HG03139 (cell line): ENCODE measurements at regions not wholly inside any gene's neighbourhood (a gene's known extent, or its start where the extent isn't known, plus 50 kb on each side); places are given as distances from the start of the nearest gene placed in this dataset.

Experiments used
- ATAC-seq: cut with Tn5 transposase; IDR thresholded peaks from one replicate; pipeline ENCODE4 v1.9.1; 2021; ENCODE audit not compliant: unreplicated experiment

DNA sequence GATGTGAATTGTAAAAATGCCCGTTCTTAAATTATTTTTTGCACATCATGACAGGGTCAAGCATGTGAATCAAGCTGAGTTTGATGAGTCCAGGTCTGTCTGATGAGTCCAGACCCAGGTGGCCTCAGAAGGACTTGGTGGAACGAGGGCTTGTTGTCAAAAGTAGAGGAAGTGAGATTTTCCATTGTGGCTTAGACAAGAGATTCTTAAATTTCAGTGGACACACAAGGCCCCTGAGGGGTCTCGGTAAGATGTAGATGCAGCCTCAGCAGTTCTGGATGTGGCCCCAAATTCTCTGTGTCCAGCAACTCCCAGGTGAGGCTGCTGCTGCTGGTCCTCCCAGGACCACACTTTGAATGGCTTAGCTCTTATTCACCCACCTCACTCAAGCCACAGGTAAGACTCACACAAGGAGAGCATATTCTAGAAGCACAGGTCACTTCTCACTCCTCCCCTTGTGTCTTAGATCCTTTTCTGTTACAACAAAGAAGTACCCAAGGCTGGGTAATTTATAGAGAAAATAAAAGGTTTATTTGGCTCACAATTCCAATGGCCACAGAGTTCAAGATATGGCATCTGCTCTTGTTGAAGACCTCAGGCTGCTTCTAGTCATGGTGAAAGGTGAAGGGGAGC lies 98.8 kb downstream of the GGTLC2 start:
- ATAC-seq: no peak

- ATAC-seq: no peak
Measured at GRCh38 chr22:22744412-22745224, 100.2 kb downstream of the GGTLC2 start.

- no peak for ATAC-seq
Measured at GRCh38 chr22:22745225-22746060, 101.0 kb downstream of the GGTLC2 start.

DNA sequence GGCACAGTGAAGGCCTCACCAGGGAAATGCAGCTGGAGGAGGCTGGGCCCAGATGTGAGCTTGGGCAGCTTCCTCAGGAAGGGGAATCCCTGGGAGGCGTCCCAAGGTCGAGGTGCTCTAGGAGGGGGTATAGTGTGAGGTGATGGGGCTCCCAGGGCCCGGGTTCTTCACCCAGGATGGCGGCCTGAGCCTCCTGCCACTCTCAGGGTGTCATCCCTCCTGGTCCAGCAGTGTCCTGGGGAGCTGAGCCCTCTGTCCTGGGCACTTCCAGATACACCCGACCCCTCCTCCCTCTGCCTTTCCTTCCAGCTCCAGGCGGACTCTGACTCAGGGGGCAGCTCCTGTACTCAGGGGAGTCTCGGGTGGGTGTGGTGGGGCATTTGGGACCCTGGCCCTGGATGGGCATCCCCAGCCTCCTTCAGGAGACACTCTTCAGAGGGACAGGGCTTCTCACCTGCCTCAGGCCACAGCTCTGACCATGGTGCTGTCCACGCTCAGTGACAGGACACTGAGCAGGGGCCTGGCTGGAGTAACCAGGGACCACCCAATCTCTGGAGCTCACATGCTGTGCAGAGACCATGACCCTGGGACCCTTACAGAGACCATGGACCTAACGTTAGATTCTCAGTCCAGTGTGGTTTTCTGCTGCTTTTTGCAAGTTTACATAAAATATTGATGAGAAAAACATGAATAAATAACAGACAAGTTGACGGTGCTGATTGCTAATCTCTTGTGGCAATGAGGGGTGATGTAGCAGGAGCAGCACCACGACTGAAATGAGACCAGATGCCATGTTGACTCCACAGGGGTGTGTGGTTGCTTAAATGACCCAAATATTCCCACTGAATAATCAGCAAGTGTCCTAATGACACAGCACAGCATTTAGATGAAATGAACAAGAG lies 101.9 kb downstream of the GGTLC2 start:
- ATAC-seq: no peak

DNA sequence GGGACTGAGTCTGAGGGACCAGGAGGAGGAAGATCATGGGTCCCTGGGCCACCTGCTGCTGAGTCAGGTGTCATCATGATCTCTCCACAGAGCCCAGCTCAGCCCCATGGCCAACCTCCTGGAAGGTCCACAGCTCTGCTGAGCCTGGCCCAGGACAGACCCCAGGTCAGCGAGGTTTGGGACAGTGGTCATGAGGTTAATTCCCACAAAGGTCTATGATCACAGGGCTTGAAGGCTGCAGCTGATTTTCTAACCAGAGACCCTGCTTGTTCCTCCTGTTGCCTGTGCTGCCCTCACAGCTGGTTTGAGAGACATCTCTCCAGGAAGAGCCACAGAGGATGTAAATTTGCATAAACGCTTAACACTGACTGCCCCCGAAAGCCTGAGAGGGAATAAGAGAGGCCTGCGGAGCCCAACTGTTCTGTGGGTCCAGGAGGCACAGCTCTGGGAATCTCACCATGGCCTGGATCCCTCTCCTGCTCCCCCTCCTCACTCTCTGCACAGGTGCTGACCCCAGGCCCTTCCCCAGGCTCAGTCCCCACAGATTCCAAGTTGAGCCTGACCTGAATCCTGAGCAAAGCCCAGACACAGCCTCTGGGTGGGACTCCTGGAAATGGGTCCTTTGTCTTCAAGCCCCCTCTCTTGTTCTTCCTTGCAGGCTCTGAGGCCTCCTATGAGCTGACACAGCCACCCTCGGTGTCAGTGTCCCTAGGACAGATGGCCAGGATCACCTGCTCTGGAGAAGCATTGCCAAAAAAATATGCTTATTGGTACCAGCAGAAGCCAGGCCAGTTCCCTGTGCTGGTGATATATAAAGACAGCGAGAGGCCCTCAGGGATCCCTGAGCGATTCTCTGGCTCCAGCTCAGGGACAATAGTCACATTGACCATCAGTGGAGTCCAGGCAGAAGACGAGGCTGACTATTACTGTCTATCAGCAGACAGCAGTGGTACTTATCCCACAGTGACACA lies 102.8 kb downstream of the GGTLC2 start:
- ATAC-seq: no peak

GRCh38 chr22:22748297-22748743 lies 103.9 kb downstream of the GGTLC2 start:
- no peak for ATAC-seq

- ATAC-seq: no peak
Measured at GRCh38 chr22:22748756-22749155, 104.3 kb downstream of the GGTLC2 start.

DNA sequence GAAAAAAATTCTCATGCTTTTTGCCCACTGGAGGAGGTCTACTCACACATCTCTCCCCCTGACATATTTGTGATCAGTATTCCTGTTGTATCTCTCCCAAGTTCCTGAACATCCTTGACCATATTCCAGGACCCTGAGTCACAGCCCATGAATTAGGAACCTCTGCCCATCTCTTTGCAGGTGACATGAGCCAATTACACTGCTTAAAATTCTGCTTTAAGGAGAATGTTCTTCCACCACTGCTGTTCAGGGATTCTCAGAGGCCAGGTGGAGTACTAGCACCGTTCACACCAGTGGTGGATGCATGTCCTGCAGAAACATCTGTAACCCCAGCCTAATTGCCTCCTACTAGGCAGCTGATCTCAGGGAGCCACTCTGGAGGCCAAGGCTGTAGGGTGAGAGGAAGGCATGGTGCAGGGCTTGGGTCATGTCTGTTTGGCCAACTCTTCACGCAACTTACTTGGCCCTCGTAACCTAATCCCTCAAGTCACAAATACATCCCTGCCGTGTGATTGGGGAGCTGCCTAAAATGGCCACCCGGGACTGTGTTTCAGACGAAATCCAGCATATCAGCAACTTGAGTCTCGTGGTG lies 104.8 kb downstream of the GGTLC2 start:
- ATAC-seq: no peak

DNA sequence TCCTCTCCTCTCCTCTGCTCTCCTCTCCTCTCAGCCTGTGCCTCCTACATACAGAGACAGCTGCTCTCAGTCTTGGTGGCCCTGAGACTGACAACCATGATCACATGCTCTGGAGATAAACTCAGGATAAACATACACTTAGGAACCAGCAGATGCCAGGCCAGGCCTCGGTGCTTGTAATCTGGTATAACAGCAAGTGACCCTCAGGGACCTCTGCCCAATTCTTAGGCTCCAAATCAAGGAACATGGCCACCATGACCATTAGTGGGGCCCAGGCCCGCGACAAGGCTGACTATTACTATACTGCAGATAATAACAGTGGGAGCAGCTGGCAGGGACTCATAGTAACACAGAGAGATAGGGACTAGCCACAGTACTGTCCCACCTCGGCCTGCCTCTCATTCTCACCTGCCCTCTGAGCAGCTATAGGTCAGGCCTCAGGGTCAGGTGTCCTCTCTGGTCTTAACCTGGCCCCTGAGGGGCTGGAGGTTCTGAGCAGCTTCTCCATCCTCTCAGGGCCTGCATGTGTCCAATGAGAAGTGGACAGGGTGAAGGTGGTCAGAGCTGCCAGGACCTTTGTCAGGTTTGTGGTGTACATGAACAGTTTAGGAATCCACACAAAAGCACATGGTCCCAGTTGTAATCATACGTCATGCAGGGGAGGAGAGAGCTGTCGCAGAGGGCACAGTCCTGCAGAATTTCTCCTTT lies 106.1 kb downstream of the GGTLC2 start:
- ATAC-seq: no peak

DNA sequence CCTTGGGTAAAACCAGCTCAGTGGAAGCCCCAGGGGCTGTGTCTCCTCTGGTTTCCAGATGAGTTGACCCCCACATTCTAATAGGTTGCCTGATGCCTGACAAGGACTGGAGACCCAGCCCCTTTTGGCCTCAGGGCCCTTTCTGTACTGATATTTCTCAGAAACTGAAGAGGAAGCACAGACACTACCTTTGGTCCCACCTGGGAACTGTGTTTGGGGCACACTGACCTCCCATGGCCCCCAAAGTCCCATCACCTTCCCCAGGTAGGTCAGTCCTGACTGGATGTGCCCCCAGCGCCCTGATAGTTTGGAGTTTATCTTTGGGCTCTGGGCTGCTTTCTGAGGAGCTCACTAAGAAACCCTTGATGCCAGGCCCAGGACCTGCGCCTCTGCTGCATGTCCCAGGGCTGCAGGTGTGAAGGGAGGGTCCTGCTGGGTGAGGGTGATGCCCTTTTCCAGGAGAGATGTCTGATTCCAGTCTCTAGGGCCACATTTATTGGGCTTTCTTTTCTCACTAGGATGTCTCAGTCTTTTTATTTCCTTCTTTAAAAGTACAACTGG lies 106.7 kb downstream of the GGTLC2 start:
- no peak for ATAC-seq

DNA sequence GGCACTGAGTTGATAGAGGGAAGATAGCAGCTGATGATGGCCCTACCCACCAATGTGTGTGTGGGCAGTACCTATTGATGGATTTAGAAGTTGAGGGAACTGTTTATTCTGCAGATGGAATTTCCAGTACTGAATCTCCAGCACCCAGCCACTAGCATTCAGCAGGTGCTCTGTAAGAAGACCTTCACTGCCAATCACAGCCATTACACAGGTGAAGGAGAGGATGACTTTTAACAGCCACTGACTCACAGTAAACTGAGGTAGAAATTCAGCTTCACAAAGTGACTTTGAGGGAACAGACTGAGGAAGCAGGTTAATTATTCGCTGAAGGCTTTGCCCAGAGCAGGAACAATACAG lies 107.8 kb downstream of the GGTLC2 start:
- ATAC-seq: no peak

GRCh38 chr22:22752556-22753477 lies 108.4 kb downstream of the GGTLC2 start:
- ATAC-seq: no peak

- no peak for ATAC-seq
Measured at GRCh38 chr22:22753526-22754267, 109.3 kb downstream of the GGTLC2 start.

DNA sequence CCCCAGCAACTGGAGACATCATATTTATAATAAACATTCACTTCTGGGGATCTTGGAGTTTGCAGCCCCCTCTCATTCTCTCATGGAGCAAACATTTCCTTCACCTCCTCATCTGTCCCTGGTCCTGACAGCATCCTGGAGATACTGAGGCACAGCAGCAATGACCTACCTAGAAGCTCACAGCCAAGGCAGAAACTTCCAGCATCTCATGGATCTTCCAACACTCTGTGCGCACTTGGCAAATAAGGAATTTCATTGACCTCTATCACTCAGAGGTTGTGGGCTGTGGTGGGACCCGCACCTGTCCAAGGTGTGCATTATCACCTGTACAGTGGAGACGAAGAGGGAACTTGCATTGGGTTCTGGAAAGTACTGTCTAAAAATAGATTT lies 109.8 kb downstream of the GGTLC2 start:
- ATAC-seq: no peak

GRCh38 chr22:22754961-22755777 lies 110.8 kb downstream of the GGTLC2 start:
- ATAC-seq: no peak

DNA sequence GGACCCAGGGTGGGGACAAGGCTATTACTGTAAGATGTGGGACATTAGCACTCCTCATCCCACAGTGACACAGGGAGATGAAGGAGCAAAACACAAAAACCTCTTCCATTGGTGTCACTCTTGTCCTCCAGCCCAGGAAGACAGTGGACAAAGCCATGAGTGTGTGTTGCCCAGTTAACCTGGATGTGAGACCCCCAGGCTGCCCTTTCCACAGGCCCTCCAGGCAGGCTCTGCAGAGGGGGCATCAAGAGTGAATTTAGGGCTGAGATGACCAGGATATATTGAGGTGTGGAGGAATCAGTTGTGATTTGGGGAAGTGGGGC lies 111.3 kb downstream of the GGTLC2 start:
- ATAC-seq: no peak
